Peyer's patch (tissue), 4 donors: ENCODE measurements at regions not wholly inside any gene's neighbourhood (a gene's known extent, or its start where the extent isn't known, plus 50 kb on each side); places are given as distances from the start of the nearest gene placed in this dataset.

Experiments used
- DNase-seq, 3 donors: peaks; one replicate each; pipeline ENCODE4 v3.0.0-alpha.2; 2017 to 2019
- H3K27ac ChIP-seq, 4 donors: fragments of 200-600 bp; sonication (generic); one replicate each; pipeline ENCODE4 v1.5.1; 2016 to 2019
- H3K27me3 ChIP-seq, 2 donors: fragments of 200-600 bp; sonication (generic); one replicate each; pipeline ENCODE4 v1.5.1; 2019
- H3K36me3 ChIP-seq, 3 donors: fragments of 200-600 bp; sonication (generic); one replicate each; pipeline ENCODE4 v1.5.1; 2016 to 2019
- H3K4me1 ChIP-seq, 4 donors: fragments of 200-600 bp; sonication (generic); one replicate each; pipeline ENCODE4 v1.5.1; 2016 to 2019
- H3K4me3 ChIP-seq, 4 donors: fragments of 200-600 bp; sonication (generic); 1 replicate in 3 of 4; 2 replicates in 1 of 4; pipeline ENCODE4 v1.5.1; 2016 to 2019; ENCODE audit warnings: mild to moderate bottlenecking in 1 of 4
- H3K9me3 ChIP-seq, 4 donors: fragments of 200-600 bp; sonication (generic); one replicate each; pipeline ENCODE4 v1.5.1; 2016 to 2019; ENCODE audit warnings: mild to moderate bottlenecking in 1 of 4
- POLR2A ChIP-seq, 2 donors: fragments of 450-650 bp; IDR thresholded peaks; one replicate each; pipeline ENCODE4 v1.5.1; 2017; ENCODE audit warnings: antibody characterized with exemption in 2 of 2, mild to moderate bottlenecking in 2 of 2, moderate library complexity in 2 of 2
- TF ChIP-seq, protein P1 (sequence below), 6 experiments: fragments of 450-650 bp in 4 of 6; fragments of 200-600 bp in 2 of 6; sonication (generic) in 1 of 6; IDR thresholded peaks; one replicate each; pipeline ENCODE4 v1.5.1; 2017 to 2019; ENCODE audit warnings: antibody characterized with exemption in 6 of 6, mild to moderate bottlenecking in 3 of 6, moderate library complexity in 1 of 6

DNA sequence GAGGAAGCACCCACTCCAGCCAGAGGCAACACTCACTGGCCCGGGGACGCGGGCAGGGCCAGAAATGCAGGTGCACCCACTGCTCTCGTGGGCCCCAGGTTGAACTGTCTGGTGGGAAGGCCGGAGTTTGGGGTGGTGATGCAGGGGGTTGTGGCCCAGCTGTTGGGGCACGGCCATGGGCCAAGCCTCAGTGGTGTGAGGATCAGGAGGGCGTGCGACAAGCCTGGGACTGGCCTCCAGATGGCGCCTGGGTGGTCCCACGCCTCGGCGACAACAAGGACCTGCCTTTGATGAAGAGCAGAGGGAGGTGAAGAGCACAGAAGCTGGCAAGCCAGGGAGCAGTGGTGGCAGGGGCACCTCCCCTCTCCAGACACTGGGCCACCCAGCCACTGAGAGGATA, 240.8 kb downstream of the BRD1 start:
- Histone ChIP-seq H3K4me1 (no peaks in the 10 kb centered on the region), H3K9me3 (no peaks in the 10 kb centered on the region), H3K27ac (no peak overlapping the region), H3K36me3 (no peaks in the 10 kb centered on the region), H3K4me3 (no peak overlapping the region), H3K27me3 (no peaks in the 10 kb centered on the region)
- peak in 1 of 3 donors; percentile 43 for DNase-seq
- TF ChIP-seq POLR2A (IDR thresholded peaks at IDR 0.05) = no peak
- TF ChIP-seq, protein P1, sequence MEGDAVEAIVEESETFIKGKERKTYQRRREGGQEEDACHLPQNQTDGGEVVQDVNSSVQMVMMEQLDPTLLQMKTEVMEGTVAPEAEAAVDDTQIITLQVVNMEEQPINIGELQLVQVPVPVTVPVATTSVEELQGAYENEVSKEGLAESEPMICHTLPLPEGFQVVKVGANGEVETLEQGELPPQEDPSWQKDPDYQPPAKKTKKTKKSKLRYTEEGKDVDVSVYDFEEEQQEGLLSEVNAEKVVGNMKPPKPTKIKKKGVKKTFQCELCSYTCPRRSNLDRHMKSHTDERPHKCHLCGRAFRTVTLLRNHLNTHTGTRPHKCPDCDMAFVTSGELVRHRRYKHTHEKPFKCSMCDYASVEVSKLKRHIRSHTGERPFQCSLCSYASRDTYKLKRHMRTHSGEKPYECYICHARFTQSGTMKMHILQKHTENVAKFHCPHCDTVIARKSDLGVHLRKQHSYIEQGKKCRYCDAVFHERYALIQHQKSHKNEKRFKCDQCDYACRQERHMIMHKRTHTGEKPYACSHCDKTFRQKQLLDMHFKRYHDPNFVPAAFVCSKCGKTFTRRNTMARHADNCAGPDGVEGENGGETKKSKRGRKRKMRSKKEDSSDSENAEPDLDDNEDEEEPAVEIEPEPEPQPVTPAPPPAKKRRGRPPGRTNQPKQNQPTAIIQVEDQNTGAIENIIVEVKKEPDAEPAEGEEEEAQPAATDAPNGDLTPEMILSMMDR (IDR thresholded peaks at IDR 0.05) = no peak

DNA sequence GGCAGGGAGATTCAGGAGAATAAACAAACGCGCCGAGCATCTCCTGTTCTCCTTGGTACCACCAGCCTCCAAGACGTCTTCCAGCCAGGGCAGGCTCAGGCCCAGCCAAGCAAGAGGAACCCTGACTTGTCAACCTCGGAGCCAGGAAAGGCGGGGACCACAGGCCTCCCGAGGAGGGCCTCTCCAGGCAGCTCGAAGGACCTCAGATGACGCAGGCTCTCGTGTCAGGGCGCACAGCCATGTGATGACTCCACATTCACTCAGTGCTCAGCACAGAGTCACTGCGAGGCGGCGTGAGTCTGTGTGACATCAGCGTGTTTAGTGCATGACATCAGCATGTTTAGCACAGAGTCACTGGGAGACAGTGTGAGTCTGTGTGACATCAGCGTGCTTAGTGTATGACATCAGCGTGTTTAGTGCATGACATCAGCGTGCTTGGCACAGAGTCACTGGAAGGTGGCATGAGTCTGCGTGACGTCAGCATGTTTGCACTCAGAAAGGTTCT, 241.4 kb downstream of the BRD1 start:
- no peak overlapping the region for H3K27ac ChIP-seq
- DNase-seq = peak in 1 of 3 donors; percentile 36
- no peaks in the 10 kb centered on the region for H3K4me1 ChIP-seq
- H3K9me3 ChIP-seq = no peaks in the 10 kb centered on the region
- TF ChIP-seq, protein P1 (IDR thresholded peaks at IDR 0.05) = no peak
- no peak for TF ChIP-seq POLR2A (IDR thresholded peaks at IDR 0.05)
- no peaks in the 10 kb centered on the region for H3K36me3 ChIP-seq
- no peaks in the 10 kb centered on the region for H3K27me3 ChIP-seq
- no peak overlapping the region for H3K4me3 ChIP-seq

DNA sequence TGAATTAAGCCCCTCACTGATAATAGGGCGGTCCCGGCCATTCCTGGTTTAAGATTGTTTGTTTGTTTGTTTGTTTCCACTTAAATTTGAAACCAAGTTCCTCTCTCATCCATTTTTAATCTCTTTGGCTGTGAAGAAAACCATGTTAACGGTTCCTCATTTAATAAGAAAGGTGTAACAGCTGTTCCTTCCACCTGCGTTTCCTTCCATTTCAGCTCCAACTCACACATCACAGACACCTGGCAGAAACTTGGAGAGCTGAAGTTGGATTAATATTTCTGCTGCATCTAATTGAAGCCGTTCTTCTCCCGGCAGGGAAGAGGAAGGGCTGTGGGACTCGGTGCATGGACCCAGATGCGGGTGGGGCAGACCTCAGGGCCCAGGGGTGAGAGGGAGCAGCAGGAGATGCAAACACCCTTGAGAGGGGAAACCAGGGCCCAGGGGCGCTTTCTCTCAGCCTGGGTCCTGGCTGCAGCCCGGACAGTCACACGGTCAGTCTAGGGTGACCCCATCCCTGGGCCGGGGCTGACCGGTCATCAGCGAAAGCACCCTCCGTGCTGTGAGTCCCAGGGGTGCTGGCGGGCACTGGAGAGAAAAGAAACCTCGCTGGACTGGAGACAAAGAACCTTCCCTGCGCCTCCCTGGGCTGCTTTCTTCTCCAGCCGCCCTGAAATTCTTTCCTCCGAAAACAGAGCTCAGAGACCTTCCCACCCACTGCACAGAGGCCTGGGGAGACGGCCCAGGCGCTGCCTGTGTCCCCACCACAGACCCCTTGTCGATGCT, 242.0 kb downstream of the BRD1 start:
- TF ChIP-seq, protein P1 (IDR thresholded peaks at IDR 0.05) = no peak
- no peak for TF ChIP-seq POLR2A (IDR thresholded peaks at IDR 0.05)
- H3K4me1 ChIP-seq = no peaks in the 10 kb centered on the region
- peak in 2 of 3 donors; percentile 29 to 35 for DNase-seq
- no peak overlapping the region for H3K27ac ChIP-seq
- no peak overlapping the region for H3K4me3 ChIP-seq
- no peaks in the 10 kb centered on the region for H3K27me3 ChIP-seq
- no peaks in the 10 kb centered on the region for H3K9me3 ChIP-seq
- no peaks in the 10 kb centered on the region for H3K36me3 ChIP-seq

DNA sequence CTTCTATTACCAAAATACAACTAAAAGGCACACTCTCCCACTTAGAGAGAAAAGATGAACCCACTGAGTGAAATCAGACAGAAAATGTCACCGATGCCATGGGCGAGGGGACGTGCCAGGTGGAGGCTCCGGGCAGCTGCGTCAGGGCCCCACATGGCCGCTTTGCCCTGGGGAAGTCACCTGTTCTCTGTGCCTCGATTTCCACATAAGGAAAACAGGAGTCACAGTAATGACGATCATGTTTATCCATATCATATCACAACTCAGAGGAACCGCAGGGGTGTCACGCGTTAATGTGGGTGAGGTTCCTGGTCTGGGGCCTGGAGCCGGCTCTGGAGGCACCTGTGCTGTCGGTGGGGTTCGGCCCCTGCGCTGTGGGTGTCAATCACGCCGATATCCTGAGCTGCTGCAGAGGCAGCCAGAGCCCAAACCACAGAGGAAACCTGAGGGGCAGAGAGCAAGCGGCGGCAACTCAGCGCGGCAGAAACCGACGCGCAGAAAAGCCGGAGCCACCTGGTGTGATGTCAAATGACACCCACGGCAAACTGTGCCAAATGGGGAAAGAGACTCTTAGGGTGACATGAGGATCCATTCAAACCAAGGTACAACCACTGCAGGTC, 243.7 kb downstream of the BRD1 start:
- peak in 1 of 3 donors; percentile 22 for DNase-seq
- H3K36me3 ChIP-seq = no peaks in the 10 kb centered on the region
- H3K9me3 ChIP-seq = no peaks in the 10 kb centered on the region
- no peak overlapping the region for H3K27ac ChIP-seq
- H3K4me1 ChIP-seq = no peaks in the 10 kb centered on the region
- TF ChIP-seq, protein P1 (IDR thresholded peaks at IDR 0.05) = no peak
- no peak for TF ChIP-seq POLR2A (IDR thresholded peaks at IDR 0.05)
- H3K27me3 ChIP-seq = no peaks in the 10 kb centered on the region
- no peak overlapping the region for H3K4me3 ChIP-seq

DNA sequence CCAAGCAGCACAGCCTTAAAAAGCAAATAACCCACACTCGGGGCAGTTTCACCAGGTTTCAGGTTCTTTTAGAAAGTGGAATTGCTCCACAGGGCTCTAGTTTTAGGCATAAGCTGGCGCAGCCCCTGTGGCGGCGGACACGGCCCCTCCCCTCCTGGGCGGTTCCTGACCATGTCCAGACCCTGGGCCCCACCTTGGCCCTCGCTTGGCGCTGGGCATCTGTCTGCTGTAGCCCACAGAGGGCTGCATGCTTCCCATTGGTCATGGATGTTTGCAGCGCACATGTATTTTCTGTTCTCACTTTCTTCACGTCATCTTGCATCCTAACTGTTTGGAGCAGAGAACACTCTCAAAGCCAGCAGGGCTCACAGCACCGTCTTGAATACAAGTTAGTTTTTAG, 244.3 kb downstream of the BRD1 start:
- no peak for DNase-seq
- H3K4me1 ChIP-seq = no peaks in the 10 kb centered on the region
- H3K9me3 ChIP-seq = no peaks in the 10 kb centered on the region
- no peaks in the 10 kb centered on the region for H3K36me3 ChIP-seq
- H3K27me3 ChIP-seq = no peaks in the 10 kb centered on the region
- TF ChIP-seq, protein P1 (IDR thresholded peaks at IDR 0.05) = no peak
- TF ChIP-seq POLR2A (IDR thresholded peaks at IDR 0.05) = no peak
- H3K4me3 ChIP-seq = no peak overlapping the region
- no peak overlapping the region for H3K27ac ChIP-seq
